ENCODE measurements at regions not wholly inside any gene's neighbourhood (a gene's known extent, or its start where the extent isn't known, plus 50 kb on each side); places are given as distances from the start of the nearest gene placed in this dataset.

GRCh38 chr9:99682378-99682777 is 139.3 kb upstream of the NR4A3 start:
- peaks cover 0 to 9% of the 10 kb centered on the region in 2 experiments for H3K9me3 ChIP-seq (ENCODE audit: control insufficient read depth in 1 of 2, insufficient read depth in 1 of 2, low read length in 2 of 2)
- H3K4me1 ChIP-seq (ENCODE audit: insufficient read depth, low read length), result no peaks in the 10 kb centered on the region
- no peak for ATAC-seq (ENCODE audit: poor library complexity)
- H3K4me1 Mint-ChIP-seq (ENCODE audit: low read depth), result no peaks in the 10 kb centered on the region
- TF ChIP-seq CTCF (IDR thresholded peaks at IDR 0.05), result no peak
- H3K27ac ChIP-seq (ENCODE audit: low read depth in 1 of 2, low read length in 2 of 2), result no peak overlapping the region
- H3K4me3 ChIP-seq (ENCODE audit: low read length), result no peak overlapping the region
- intact Hi-C loops (cut with DNase I, micrococcal nuclease), result no loop called here
- no peak overlapping the region for H3K4me3 Mint-ChIP-seq
- ChIA-PET POLR2A (no interaction called here), CTCF (no interaction called here)
- no peaks in the 10 kb centered on the region for H3K36me3 Mint-ChIP-seq (ENCODE audit: low read depth)
- H3K27me3 Mint-ChIP-seq, result no peaks in the 10 kb centered on the region
- H3K27ac Mint-ChIP-seq, result no peak overlapping the region
- peaks cover 3% of the 10 kb centered on the region for H3K9me3 Mint-ChIP-seq
- DNase-seq, result no peak
- no peaks in the 10 kb centered on the region for H3K27me3 ChIP-seq (ENCODE audit: control insufficient read depth in 1 of 2, insufficient read depth in 2 of 2, low read length in 2 of 2)
- no peaks in the 10 kb centered on the region for H3K36me3 ChIP-seq (ENCODE audit: insufficient read depth, low read length)

GRCh38 chr9:99682870-99683269 is 138.8 kb upstream of the NR4A3 start:
- no peak for ATAC-seq (ENCODE audit: poor library complexity)
- H3K4me1 Mint-ChIP-seq (ENCODE audit: low read depth), result no peaks in the 10 kb centered on the region
- H3K27ac Mint-ChIP-seq, result no peak overlapping the region
- no peak overlapping the region for H3K27ac ChIP-seq (ENCODE audit: low read depth in 1 of 2, low read length in 2 of 2)
- intact Hi-C loops (cut with DNase I, micrococcal nuclease), result no loop called here
- POLR2A ChIA-PET, result no interaction called here
- no peak for TF ChIP-seq CTCF (IDR thresholded peaks at IDR 0.05)
- H3K4me1 ChIP-seq (ENCODE audit: insufficient read depth, low read length), result no peaks in the 10 kb centered on the region
- peaks cover 3% of the 10 kb centered on the region for H3K9me3 Mint-ChIP-seq
- H3K27me3 ChIP-seq (ENCODE audit: control insufficient read depth in 1 of 2, insufficient read depth in 2 of 2, low read length in 2 of 2), result no peaks in the 10 kb centered on the region
- no peak overlapping the region for H3K4me3 ChIP-seq (ENCODE audit: low read length)
- no peaks in the 10 kb centered on the region for H3K36me3 Mint-ChIP-seq (ENCODE audit: low read depth)
- H3K27me3 Mint-ChIP-seq, result peaks cover 4% of the 10 kb centered on the region
- peak in 2 of 14 experiments; percentile 26 to 52 for DNase-seq
- peaks cover 0 to 9% of the 10 kb centered on the region in 2 experiments for H3K9me3 ChIP-seq (ENCODE audit: control insufficient read depth in 1 of 2, insufficient read depth in 1 of 2, low read length in 2 of 2)
- H3K4me3 Mint-ChIP-seq, result no peak overlapping the region
- no peaks in the 10 kb centered on the region for H3K36me3 ChIP-seq (ENCODE audit: insufficient read depth, low read length)
- CTCF ChIA-PET, result no interaction called here

DNA sequence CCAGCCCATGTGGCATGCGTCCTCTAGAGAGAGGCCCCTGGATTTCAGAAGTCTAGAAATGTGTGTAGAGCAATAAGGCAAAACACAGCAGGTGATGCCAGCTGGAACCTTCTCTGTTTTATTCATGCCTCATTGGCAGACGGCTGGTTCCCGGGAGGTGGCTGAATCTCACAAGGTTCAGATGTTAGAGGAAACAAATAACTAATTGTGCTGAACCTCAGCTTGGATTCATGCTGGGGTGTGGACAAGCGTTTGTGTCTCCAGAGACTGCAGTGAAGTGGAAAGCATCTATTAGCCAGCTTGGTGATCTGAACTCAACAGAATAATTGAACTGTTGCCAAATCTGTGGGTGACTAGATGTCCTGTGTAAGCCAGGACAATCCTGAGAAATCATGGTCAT is 131.1 kb upstream of the NR4A3 start:
- Mint-ChIP-seq H3K36me3 (ENCODE audit: low read depth) (no peaks in the 10 kb centered on the region), H3K27ac (no peak overlapping the region), H3K4me1 (ENCODE audit: low read depth) (no peaks in the 10 kb centered on the region), H3K9me3 (no peaks in the 10 kb centered on the region), H3K27me3 (peaks cover 10% of the 10 kb centered on the region), H3K4me3 (no peak overlapping the region)
- Histone ChIP-seq H3K27ac (ENCODE audit: low read depth in 1 of 2, low read length in 2 of 2) (no peak overlapping the region), H3K4me3 (ENCODE audit: low read length) (no peak overlapping the region), H3K9me3 (ENCODE audit: control insufficient read depth in 1 of 2, insufficient read depth in 1 of 2, low read length in 2 of 2) (no peaks in the 10 kb centered on the region), H3K36me3 (ENCODE audit: insufficient read depth, low read length) (no peaks in the 10 kb centered on the region), H3K4me1 (ENCODE audit: insufficient read depth, low read length) (no peaks in the 10 kb centered on the region), H3K27me3 (ENCODE audit: control insufficient read depth in 1 of 2, insufficient read depth in 2 of 2, low read length in 2 of 2) (no peaks in the 10 kb centered on the region)
- ChIA-PET POLR2A (no interaction called here), CTCF (no interaction called here)
- intact Hi-C loops (cut with DNase I, micrococcal nuclease), result no loop called here
- DNase-seq (no peak), ATAC-seq (ENCODE audit: poor library complexity) (no peak)
- TF ChIP-seq CTCF (IDR thresholded peaks at IDR 0.05), result no peak

Data from CD4-positive, alpha-beta T cell (primary cell).